GM12878 (cell line): ENCODE measurements at regions not wholly inside any gene's neighbourhood (a gene's known extent, or its start where the extent isn't known, plus 50 kb on each side); places are given as distances from the start of the nearest gene placed in this dataset.

Experiments used
- ATAC-seq: fragments of 200-7000 bp; cut with Tn5 transposase; 3 replicates; pipeline ENCODE4 v1.9.1; 2020; ENCODE audit warnings: mild to moderate bottlenecking, moderate library complexity
- BruUV-seq: library from RNA; stranded (reverse); fragments of 400-500 nt; replicated peaks from 2 replicates; lab custom pipeline; 2021; lab: Mats Ljungman, UMichigan
- CTCF ChIA-PET: fragments of 300-600 bp; sonication (Branson Sonifier 250); formaldehyde crosslinking; extraction: SDS; loops from one replicate; lab custom pipeline; 2021; ENCODE audit warnings: inconsistent platforms; lab: Yijun Ruan, JAX
- POLR2A ChIA-PET: fragments of 350-600 bp; formaldehyde crosslinking; extraction: SDS; loops from one replicate; lab custom pipeline; 2021; ENCODE audit warnings: inconsistent platforms; lab: Charles Lee
- RAD21 ChIA-PET: fragments of 300-600 bp; sonication (Branson Sonifier 250); formaldehyde crosslinking; loops from one replicate; lab custom pipeline; 2023; ENCODE audit warnings: antibody characterized with exemption; ENCODE audit not compliant: unreplicated experiment; lab: Charles Lee
- SMC1A ChIA-PET: fragments of 300-600 bp; sonication (Branson Sonifier 250); formaldehyde crosslinking; loops from one replicate; lab custom pipeline; 2023; ENCODE audit not compliant: unreplicated experiment, uncharacterized antibody; lab: Charles Lee
- DNase-seq: peaks from one replicate; pipeline ENCODE4 v3.0.0-alpha.2; 2011; ENCODE audit warnings: low read depth, low spot score
- FAIRE-seq: peaks from 3 replicates; lab custom pipeline; 2011; peaks lifted over from hg19 to GRCh38; lab: Jason Lieb, UNC
- H2AFZ ChIP-seq: 2 replicates; pipeline ENCODE4 v1.6.0; 2011; ENCODE audit warnings: low read depth, low read length, control low read depth; ENCODE audit not compliant: control insufficient read depth
- H3K27ac ChIP-seq: 2 replicates; pipeline ENCODE4 v1.5.1; 2011; ENCODE audit warnings: control low read depth; ENCODE audit not compliant: control insufficient read depth, insufficient read depth
- H3K27me3 ChIP-seq, 2 experiments: replicated peaks in 1 of 2; 2 replicates each; pipeline versions ENCODE4 v1.6.0 to v1.6.1; 2011; ENCODE audit warnings: low read length in 1 of 2; ENCODE audit not compliant: control insufficient read depth in 2 of 2, insufficient read depth in 2 of 2
- H3K36me3 ChIP-seq, 2 experiments: 2 replicates each; pipeline ENCODE4 v1.5.1; 2011; ENCODE audit warnings: low read length in 1 of 2; ENCODE audit not compliant: control insufficient read depth in 2 of 2, insufficient read depth in 2 of 2
- H3K4me1 ChIP-seq: 2 replicates; pipeline ENCODE4 v1.6.1; 2011; ENCODE audit warnings: mild to moderate bottlenecking, low read length, moderate library complexity, mixed read lengths; ENCODE audit not compliant: control insufficient read depth, insufficient read depth
- H3K4me2 ChIP-seq: 2 replicates; pipeline ENCODE4 v1.6.0; 2011; ENCODE audit warnings: control low read depth; ENCODE audit not compliant: control insufficient read depth, insufficient read depth
- H3K4me3 ChIP-seq: fragments of 200-600 bp; sonication (generic); 2 replicates; pipeline ENCODE4 v1.5.1; 2016
- H3K79me2 ChIP-seq: 2 replicates; pipeline ENCODE4 v1.6.0; 2011; ENCODE audit warnings: low read length; ENCODE audit not compliant: control insufficient read depth, insufficient read depth
- H3K9ac ChIP-seq: 2 replicates; pipeline ENCODE4 v1.8.0; 2011; ENCODE audit warnings: low read length, control low read depth, mixed read lengths; ENCODE audit not compliant: control insufficient read depth, insufficient read depth
- H3K9me3 ChIP-seq: replicated peaks from 3 replicates; pipeline ENCODE4 v1.5.1; 2011; ENCODE audit warnings: mild to moderate bottlenecking, low read length; ENCODE audit not compliant: control insufficient read depth, insufficient read depth
- H4K20me1 ChIP-seq: 2 replicates; pipeline ENCODE4 v1.6.0; 2011; ENCODE audit not compliant: control insufficient read depth, insufficient read depth
- BACH1 ChIP-seq: fragments of 450-650 bp; IDR thresholded peaks from 2 replicates; pipeline ENCODE4 v1.6.1; 2017; ENCODE audit warnings: mild to moderate bottlenecking, borderline replicate concordance
- CHD2 ChIP-seq: IDR thresholded peaks from 2 replicates; pipeline ENCODE4 v1.6.1; 2011; ENCODE audit warnings: low read depth, low read length, improper control_type of control experiment, borderline replicate concordance
- FOXM1 ChIP-seq: IDR thresholded peaks from 2 replicates; pipeline ENCODE4 v1.6.1; 2012; ENCODE audit warnings: low read depth, mild to moderate bottlenecking, inconsistent platforms, low read length, moderate library complexity
- HDAC2 ChIP-seq: fragments of 200-600 bp; sonication (generic); IDR thresholded peaks from 2 replicates; pipeline ENCODE4 v1.6.1; 2017
- JUND ChIP-seq: IDR thresholded peaks from 2 replicates; pipeline ENCODE4 v1.6.1; 2012; ENCODE audit warnings: low read depth, mild to moderate bottlenecking, low read length, improper control_type of control experiment, moderate library complexity
- KLF5 ChIP-seq: fragments of 450-650 bp; IDR thresholded peaks from 2 replicates; pipeline ENCODE4 v1.6.1; 2014; ENCODE audit warnings: mild to moderate bottlenecking; ENCODE audit not compliant: partially characterized antibody
- LARP7 ChIP-seq: fragments of 450-650 bp; IDR thresholded peaks from 2 replicates; pipeline ENCODE4 v1.6.1; 2017; ENCODE audit warnings: mild to moderate bottlenecking
- MYC ChIP-seq: IDR thresholded peaks from 2 replicates; pipeline ENCODE4 v1.6.1; 2011; ENCODE audit warnings: mild to moderate bottlenecking, low read length, moderate library complexity, inconsistent platforms; ENCODE audit not compliant: insufficient read depth, insufficient replicate concordance, insufficient read length, severe bottlenecking
- POLR2AphosphoS2 ChIP-seq: IDR thresholded peaks from 2 replicates; pipeline ENCODE4 v1.6.1; 2011; ENCODE audit warnings: low read depth, mild to moderate bottlenecking, low read length, improper control_type of control experiment, moderate library complexity
- SMAD1 ChIP-seq: fragments of 450-650 bp; IDR thresholded peaks from 2 replicates; pipeline ENCODE4 v1.6.1; 2018; ENCODE audit warnings: mild to moderate bottlenecking, low read depth; ENCODE audit not compliant: partially characterized antibody
- SMARCA5 ChIP-seq: fragments of 450-650 bp; IDR thresholded peaks from 2 replicates; pipeline ENCODE4 v1.6.1; 2017; ENCODE audit warnings: mild to moderate bottlenecking
- TCF7 ChIP-seq: IDR thresholded peaks from 2 replicates; pipeline ENCODE4 v1.6.1; 2014; ENCODE audit warnings: antibody characterized with exemption, borderline replicate concordance
- ZBED1 ChIP-seq: IDR thresholded peaks from 2 replicates; pipeline ENCODE4 v1.6.1; 2016; ENCODE audit warnings: borderline replicate concordance
- ZNF687 ChIP-seq: fragments of 450-650 bp; IDR thresholded peaks from 2 replicates; pipeline ENCODE4 v1.6.1; 2017; ENCODE audit warnings: mild to moderate bottlenecking, moderate library complexity
- WGBS: methylation state at CpG from one replicate; pipeline ENCODE4 v1.1.6; 2016; ENCODE audit warnings: low lambda C conversion rate; ENCODE audit not compliant: insufficient replicate concordance, insufficient coverage; ENCODE audit errors: missing lambda C conversion rate; 5-methylcytosine and 5-hydroxymethylcytosine counted together
- in situ Hi-C: fragments of 300-500 bp; cut with MboI; formaldehyde crosslinking; loops from 9 replicates; pipeline ENCODE4 v1.14.3; 2018; ENCODE audit warnings: mixed read lengths
- intact Hi-C: fragments of 100-400 bp; cut with micrococcal nuclease; formaldehyde crosslinking; loops from one replicate; pipeline ENCODE4 v1.14.2; 2022; ENCODE audit not compliant: unreplicated experiment
- TF ChIP-seq, protein P1 (sequence below): IDR thresholded peaks from 2 replicates; pipeline ENCODE4 v1.6.1; 2011; ENCODE audit warnings: borderline replicate concordance, low read depth, mild to moderate bottlenecking, moderate library complexity, low read length; ENCODE audit not compliant: insufficient read depth, poor library complexity, severe bottlenecking
- TF ChIP-seq, protein P2 (sequence below): fragments of 450-650 bp; conservative IDR thresholded peaks from 2 replicates; pipeline ENCODE4 v1.6.1; 2017; ENCODE audit warnings: mild to moderate bottlenecking, moderate library complexity

DNA sequence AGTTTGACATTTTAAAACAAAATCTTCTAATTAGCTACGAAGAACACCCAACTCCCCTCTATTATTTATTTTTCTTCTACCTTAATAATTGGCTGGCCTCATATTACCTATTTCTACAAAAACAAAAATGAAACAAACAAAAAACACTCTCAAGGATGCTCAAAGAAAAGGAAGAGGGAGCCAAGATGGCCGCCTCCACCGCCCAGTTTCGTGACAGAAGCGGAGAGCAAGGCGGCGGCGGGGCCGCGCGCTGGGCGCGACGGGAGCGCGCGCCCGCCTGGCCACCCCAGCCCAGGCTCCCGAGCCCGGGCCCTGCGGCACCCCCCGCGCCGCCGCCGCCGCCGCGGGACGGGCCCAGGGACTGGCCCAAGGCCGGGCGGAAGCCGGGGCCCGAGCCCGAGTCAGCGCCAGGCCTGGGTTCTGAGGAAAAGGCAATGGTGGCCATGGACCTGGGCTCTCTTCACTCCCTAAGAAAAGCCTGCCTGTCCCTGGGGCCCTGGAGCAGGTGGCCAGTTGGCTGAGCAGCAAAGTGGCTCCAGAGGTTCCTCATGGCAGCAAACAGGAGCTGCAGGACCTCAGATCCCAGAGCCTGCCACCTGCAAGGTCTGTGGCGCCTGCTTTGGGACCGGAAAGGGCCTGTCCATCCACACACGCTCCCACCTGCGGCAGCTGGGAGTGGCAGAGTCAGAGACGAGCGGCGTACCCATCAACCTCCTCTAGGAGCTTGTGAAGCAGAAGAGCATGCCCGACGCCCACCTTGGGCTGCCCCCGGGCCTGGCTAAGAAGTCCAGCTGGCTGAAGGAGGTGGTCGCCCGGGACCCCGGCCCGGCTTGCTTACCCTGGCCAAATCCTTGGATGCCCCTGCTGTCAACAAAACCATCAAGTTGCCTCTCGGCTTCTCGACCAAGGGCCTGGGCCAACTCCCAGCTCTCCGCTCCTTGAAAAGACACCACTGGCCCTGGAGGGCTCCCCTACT, 543.2 kb upstream of the CCDC179 start:
- intact Hi-C loops: no loop called here
- ChIA-PET RAD21 (no interaction called here), POLR2A (no interaction called here), SMC1A (no interaction called here), CTCF (no interaction called here)
- no peaks in the 10 kb centered on the region for H4K20me1 ChIP-seq
- no peaks in the 10 kb centered on the region for H3K36me3 ChIP-seq
- no peaks in the 10 kb centered on the region for H3K79me2 ChIP-seq
- H3K9me3 ChIP-seq: no peaks in the 10 kb centered on the region; the same call in 2 of the 3 replicates
- no peak overlapping the region for H3K4me2 ChIP-seq
- no peaks in the 10 kb centered on the region for H3K4me1 ChIP-seq
- no peak overlapping the region for H3K4me3 ChIP-seq
- no peak overlapping the region for H2AFZ ChIP-seq
- FAIRE-seq: no peak
- no peak overlapping the region for H3K9ac ChIP-seq
- H3K27ac ChIP-seq: no peak overlapping the region
- no peak for ATAC-seq
- H3K27me3 ChIP-seq: no peaks in the 10 kb centered on the region
- no TSS peak for BruUV-seq
- no peak for DNase-seq
- 75% methylated on average over 52 of the region's 53 CpGs for WGBS
- in situ Hi-C loops: no loop called here
- TF ChIP-seq ZNF687: no peak
- TF ChIP-seq HDAC2: no peak
- TF ChIP-seq KLF5: no peak
- TF ChIP-seq LARP7: no peak
- TF ChIP-seq POLR2AphosphoS2: no peak
- no peak for TF ChIP-seq BACH1
- TF ChIP-seq TCF7: no peak
- TF ChIP-seq SMAD1: no peak
- no peak for TF ChIP-seq ZBED1
- TF ChIP-seq JUND: no peak
- no peak for TF ChIP-seq MYC
- no peak for TF ChIP-seq SMARCA5
- TF ChIP-seq CHD2: no peak
- no peak for TF ChIP-seq FOXM1
- TF ChIP-seq, protein P1, sequence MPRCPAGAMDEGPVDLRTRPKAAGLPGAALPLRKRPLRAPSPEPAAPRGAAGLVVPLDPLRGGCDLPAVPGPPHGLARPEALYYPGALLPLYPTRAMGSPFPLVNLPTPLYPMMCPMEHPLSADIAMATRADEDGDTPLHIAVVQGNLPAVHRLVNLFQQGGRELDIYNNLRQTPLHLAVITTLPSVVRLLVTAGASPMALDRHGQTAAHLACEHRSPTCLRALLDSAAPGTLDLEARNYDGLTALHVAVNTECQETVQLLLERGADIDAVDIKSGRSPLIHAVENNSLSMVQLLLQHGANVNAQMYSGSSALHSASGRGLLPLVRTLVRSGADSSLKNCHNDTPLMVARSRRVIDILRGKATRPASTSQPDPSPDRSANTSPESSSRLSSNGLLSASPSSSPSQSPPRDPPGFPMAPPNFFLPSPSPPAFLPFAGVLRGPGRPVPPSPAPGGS: no peak
- TF ChIP-seq, protein P2, sequence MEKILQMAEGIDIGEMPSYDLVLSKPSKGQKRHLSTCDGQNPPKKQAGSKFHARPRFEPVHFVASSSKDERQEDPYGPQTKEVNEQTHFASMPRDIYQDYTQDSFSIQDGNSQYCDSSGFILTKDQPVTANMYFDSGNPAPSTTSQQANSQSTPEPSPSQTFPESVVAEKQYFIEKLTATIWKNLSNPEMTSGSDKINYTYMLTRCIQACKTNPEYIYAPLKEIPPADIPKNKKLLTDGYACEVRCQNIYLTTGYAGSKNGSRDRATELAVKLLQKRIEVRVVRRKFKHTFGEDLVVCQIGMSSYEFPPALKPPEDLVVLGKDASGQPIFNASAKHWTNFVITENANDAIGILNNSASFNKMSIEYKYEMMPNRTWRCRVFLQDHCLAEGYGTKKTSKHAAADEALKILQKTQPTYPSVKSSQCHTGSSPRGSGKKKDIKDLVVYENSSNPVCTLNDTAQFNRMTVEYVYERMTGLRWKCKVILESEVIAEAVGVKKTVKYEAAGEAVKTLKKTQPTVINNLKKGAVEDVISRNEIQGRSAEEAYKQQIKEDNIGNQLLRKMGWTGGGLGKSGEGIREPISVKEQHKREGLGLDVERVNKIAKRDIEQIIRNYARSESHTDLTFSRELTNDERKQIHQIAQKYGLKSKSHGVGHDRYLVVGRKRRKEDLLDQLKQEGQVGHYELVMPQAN: no peak
